ENCODE measurements at regions not wholly inside any gene's neighbourhood (a gene's known extent, or its start where the extent isn't known, plus 50 kb on each side); places are given as distances from the start of the nearest gene placed in this dataset.

DNA sequence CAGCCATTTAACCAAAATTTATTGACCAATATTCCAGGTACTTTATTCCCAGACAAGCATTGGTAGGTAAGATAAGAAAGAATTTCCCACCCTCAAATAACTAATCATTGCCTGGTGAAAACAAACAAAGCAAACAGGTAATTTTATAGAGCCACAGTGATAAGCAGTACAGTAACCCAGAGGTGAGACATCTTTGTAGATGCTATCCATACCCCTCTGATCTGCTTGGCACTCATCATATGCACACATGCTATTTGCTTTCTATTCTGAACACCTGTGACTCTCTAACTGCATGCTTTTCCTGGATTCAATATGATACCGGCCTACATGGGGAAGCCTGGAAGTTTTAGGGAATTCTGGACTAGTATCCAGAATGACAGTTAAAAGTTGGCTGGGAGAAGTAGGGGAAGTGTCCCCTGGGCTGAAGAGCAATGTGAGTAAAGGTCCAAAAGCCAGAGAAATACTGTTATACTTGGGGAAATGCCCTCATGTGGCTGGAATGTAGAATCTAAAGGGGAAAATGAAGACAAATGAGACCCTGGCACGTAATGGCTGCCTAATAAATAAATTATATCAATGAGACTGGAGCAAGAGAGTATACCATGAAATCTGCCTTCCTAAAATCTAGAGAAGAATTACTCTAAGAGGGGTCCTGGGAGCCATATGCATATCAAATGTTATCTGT is 243.8 kb upstream of the ADAMTSL1 start:
- TF ChIP-seq, protein P1, sequence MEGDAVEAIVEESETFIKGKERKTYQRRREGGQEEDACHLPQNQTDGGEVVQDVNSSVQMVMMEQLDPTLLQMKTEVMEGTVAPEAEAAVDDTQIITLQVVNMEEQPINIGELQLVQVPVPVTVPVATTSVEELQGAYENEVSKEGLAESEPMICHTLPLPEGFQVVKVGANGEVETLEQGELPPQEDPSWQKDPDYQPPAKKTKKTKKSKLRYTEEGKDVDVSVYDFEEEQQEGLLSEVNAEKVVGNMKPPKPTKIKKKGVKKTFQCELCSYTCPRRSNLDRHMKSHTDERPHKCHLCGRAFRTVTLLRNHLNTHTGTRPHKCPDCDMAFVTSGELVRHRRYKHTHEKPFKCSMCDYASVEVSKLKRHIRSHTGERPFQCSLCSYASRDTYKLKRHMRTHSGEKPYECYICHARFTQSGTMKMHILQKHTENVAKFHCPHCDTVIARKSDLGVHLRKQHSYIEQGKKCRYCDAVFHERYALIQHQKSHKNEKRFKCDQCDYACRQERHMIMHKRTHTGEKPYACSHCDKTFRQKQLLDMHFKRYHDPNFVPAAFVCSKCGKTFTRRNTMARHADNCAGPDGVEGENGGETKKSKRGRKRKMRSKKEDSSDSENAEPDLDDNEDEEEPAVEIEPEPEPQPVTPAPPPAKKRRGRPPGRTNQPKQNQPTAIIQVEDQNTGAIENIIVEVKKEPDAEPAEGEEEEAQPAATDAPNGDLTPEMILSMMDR (IDR thresholded peaks at IDR 0.05 in 2 of 3, conservative IDR thresholded peaks at IDR 0.05 in 1 of 3; ENCODE audit: borderline replicate concordance in 1 of 3, insufficient read depth in 1 of 3, low read depth in 2 of 3, low read length in 2 of 3), result no peak
- TF ChIP-seq EZH2 (IDR thresholded peaks at IDR 0.05), result no peak
- no peak for TF ChIP-seq SRF (IDR thresholded peaks at IDR 0.05; ENCODE audit: low read depth)
- no peak for TF ChIP-seq EZH2phosphoT487 (IDR thresholded peaks at IDR 0.05; ENCODE audit: borderline replicate concordance)
- TF ChIP-seq, protein P2, sequence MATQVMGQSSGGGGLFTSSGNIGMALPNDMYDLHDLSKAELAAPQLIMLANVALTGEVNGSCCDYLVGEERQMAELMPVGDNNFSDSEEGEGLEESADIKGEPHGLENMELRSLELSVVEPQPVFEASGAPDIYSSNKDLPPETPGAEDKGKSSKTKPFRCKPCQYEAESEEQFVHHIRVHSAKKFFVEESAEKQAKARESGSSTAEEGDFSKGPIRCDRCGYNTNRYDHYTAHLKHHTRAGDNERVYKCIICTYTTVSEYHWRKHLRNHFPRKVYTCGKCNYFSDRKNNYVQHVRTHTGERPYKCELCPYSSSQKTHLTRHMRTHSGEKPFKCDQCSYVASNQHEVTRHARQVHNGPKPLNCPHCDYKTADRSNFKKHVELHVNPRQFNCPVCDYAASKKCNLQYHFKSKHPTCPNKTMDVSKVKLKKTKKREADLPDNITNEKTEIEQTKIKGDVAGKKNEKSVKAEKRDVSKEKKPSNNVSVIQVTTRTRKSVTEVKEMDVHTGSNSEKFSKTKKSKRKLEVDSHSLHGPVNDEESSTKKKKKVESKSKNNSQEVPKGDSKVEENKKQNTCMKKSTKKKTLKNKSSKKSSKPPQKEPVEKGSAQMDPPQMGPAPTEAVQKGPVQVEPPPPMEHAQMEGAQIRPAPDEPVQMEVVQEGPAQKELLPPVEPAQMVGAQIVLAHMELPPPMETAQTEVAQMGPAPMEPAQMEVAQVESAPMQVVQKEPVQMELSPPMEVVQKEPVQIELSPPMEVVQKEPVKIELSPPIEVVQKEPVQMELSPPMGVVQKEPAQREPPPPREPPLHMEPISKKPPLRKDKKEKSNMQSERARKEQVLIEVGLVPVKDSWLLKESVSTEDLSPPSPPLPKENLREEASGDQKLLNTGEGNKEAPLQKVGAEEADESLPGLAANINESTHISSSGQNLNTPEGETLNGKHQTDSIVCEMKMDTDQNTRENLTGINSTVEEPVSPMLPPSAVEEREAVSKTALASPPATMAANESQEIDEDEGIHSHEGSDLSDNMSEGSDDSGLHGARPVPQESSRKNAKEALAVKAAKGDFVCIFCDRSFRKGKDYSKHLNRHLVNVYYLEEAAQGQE (IDR thresholded peaks at IDR 0.05; ENCODE audit: low read depth), result no peak
- TF ChIP-seq CEBPB (IDR thresholded peaks at IDR 0.05; ENCODE audit: low read depth), result no peak
- no peak for TF ChIP-seq YY1 (IDR thresholded peaks at IDR 0.05; ENCODE audit: extremely low read depth, insufficient replicate concordance, low read depth, low read length)
